ENCODE measurements at regions not wholly inside any gene's neighbourhood (a gene's known extent, or its start where the extent isn't known, plus 50 kb on each side); places are given as distances from the start of the nearest gene placed in this dataset.

DNA sequence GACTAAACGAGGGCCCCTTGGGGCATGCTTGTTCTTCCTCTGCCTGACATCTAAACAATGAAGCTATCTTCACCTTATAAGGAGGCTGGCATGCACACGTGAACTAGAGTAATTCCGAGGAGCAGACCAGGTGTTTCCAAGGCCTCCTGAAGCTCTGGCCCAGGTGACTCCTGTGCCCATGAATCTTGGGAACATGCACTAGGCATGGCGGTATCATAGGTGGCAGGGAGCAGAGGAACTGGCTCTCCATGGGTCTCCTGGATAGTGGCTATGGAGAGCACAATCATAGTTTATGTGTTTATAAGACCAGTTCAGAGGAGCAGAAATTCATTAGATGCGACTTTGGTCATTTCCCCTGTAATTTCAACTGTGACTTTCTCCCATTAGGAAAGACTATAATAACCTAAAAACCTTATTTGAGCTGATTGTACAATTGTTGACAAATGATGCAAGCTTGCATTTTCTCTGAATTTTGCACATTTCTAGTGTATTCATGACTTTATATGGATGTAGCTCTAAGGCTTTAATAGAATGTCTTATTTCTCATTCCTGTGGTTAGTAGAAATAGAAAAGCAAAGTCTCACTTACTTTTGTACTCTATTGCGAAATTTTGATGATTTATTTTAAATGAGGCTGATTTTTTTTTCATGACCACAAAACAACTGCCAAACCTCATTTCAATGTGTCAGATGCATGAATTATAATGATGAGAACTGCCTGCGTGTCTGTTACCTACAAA, 135.3 kb upstream of the RPS23 start:
- no peaks in the 10 kb centered on the region for H3K9me3 ChIP-seq (ENCODE audit: insufficient read depth, low read length)
- peaks cover 23% of the 10 kb centered on the region for H3K4me1 ChIP-seq (ENCODE audit: low read length)
- no peak overlapping the region for H2AFZ ChIP-seq (ENCODE audit: low read depth, low read length)
- no peak overlapping the region for H3K4me3 ChIP-seq (ENCODE audit: low read length)
- H3K9ac ChIP-seq (ENCODE audit: low read length) = no peak overlapping the region
- no peak overlapping the region for H3K4me2 ChIP-seq (ENCODE audit: low read length)
- H3K27me3 ChIP-seq (ENCODE audit: low read depth, low read length) = no peaks in the 10 kb centered on the region
- H3K79me2 ChIP-seq (ENCODE audit: low read length) = no peaks in the 10 kb centered on the region
- peaks cover 11% of the 10 kb centered on the region for H3K36me3 ChIP-seq (replicated peaks; ENCODE audit: low read depth, low read length)
- no peaks in the 10 kb centered on the region for H4K20me1 ChIP-seq (ENCODE audit: insufficient read depth, low read length)
- H3K27ac ChIP-seq (ENCODE audit: low read length) = no peak overlapping the region
- no peak for TF ChIP-seq EZH2phosphoT487 (IDR thresholded peaks at IDR 0.05; ENCODE audit: low read depth)
- TF ChIP-seq, protein P1, sequence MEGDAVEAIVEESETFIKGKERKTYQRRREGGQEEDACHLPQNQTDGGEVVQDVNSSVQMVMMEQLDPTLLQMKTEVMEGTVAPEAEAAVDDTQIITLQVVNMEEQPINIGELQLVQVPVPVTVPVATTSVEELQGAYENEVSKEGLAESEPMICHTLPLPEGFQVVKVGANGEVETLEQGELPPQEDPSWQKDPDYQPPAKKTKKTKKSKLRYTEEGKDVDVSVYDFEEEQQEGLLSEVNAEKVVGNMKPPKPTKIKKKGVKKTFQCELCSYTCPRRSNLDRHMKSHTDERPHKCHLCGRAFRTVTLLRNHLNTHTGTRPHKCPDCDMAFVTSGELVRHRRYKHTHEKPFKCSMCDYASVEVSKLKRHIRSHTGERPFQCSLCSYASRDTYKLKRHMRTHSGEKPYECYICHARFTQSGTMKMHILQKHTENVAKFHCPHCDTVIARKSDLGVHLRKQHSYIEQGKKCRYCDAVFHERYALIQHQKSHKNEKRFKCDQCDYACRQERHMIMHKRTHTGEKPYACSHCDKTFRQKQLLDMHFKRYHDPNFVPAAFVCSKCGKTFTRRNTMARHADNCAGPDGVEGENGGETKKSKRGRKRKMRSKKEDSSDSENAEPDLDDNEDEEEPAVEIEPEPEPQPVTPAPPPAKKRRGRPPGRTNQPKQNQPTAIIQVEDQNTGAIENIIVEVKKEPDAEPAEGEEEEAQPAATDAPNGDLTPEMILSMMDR (IDR thresholded peaks at IDR 0.05; ENCODE audit: low read depth, low read length) = no peak

DNA sequence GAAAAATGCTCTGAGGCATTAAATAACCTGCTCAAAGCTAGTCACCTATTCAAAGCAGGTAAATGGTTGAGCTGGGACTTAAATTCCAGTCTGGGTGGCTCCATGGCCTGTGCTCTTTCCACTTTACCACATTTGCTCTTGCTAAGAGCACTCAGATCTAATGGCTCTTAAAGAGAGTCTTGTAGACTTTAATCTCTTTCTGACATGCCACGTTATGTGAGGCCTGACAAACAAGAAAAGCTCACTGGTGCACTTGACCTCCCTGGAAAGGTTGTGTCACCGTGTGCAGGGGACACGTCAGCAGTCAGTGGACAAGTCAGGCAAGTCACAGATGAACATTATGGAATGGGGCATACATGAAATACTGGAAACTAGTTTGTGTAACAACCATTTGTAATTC, 129.9 kb upstream of the RPS23 start:
- TF ChIP-seq, protein P1 (IDR thresholded peaks at IDR 0.05; ENCODE audit: low read depth, low read length) = no peak
- TF ChIP-seq EZH2phosphoT487 (IDR thresholded peaks at IDR 0.05; ENCODE audit: low read depth) = no peak
- Histone ChIP-seq H3K4me3 (ENCODE audit: low read length) (no peak overlapping the region), H4K20me1 (ENCODE audit: insufficient read depth, low read length) (no peaks in the 10 kb centered on the region), H3K27ac (ENCODE audit: low read length) (no peak overlapping the region), H3K79me2 (ENCODE audit: low read length) (no peaks in the 10 kb centered on the region), H3K9me3 (ENCODE audit: insufficient read depth, low read length) (peaks cover 3% of the 10 kb centered on the region; the same call in 1 of the 2 replicates), H3K27me3 (ENCODE audit: low read depth, low read length) (no peaks in the 10 kb centered on the region), H3K9ac (ENCODE audit: low read length) (no peak overlapping the region), H3K4me2 (ENCODE audit: low read length) (no peak overlapping the region), H3K4me1 (ENCODE audit: low read length) (no peaks in the 10 kb centered on the region), H3K36me3 (replicated peaks; ENCODE audit: low read depth, low read length) (no peaks in the 10 kb centered on the region), H2AFZ (ENCODE audit: low read depth, low read length) (no peak overlapping the region)

DNA sequence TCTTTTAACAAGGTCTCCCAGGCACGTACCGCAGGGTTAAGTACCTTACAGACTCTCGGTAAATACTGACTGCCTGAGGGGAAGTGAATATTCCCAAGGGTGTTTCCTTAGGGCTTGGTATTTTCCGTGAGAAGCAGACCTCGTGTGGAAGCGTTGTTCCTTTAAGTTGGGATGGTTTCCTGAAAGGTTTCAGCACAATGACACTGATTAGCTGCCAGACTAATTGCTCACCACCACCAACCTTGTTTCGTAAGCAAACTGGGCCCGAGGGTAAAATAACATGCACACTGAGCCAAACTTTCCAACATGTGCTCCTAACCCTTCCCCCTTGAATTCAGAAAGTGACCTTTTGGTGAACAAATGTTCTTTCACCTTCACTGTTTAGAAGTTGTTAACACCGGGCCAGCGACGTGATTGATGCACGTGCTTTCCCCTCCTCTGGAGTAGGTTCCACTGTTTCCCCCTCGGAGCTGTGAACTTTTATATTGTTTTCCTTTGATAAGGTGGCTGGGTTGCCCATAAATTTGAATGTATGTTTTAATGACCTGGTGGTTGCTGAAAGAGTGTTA, 128.1 kb upstream of the RPS23 start:
- Histone ChIP-seq H3K27ac (ENCODE audit: low read length) (no peak overlapping the region), H3K9me3 (ENCODE audit: insufficient read depth, low read length) (peaks cover 3% of the 10 kb centered on the region; the same call in 1 of the 2 replicates), H3K4me1 (ENCODE audit: low read length) (no peaks in the 10 kb centered on the region), H3K79me2 (ENCODE audit: low read length) (no peaks in the 10 kb centered on the region), H3K9ac (ENCODE audit: low read length) (no peak overlapping the region), H3K4me2 (ENCODE audit: low read length) (no peak overlapping the region), H2AFZ (ENCODE audit: low read depth, low read length) (no peak overlapping the region), H4K20me1 (ENCODE audit: insufficient read depth, low read length) (no peaks in the 10 kb centered on the region), H3K36me3 (replicated peaks; ENCODE audit: low read depth, low read length) (no peaks in the 10 kb centered on the region), H3K4me3 (ENCODE audit: low read length) (no peak overlapping the region), H3K27me3 (ENCODE audit: low read depth, low read length) (no peaks in the 10 kb centered on the region)
- TF ChIP-seq EZH2phosphoT487 (IDR thresholded peaks at IDR 0.05; ENCODE audit: low read depth) = no peak
- TF ChIP-seq, protein P1 (IDR thresholded peaks at IDR 0.05; ENCODE audit: low read depth, low read length) = no peak

DNA sequence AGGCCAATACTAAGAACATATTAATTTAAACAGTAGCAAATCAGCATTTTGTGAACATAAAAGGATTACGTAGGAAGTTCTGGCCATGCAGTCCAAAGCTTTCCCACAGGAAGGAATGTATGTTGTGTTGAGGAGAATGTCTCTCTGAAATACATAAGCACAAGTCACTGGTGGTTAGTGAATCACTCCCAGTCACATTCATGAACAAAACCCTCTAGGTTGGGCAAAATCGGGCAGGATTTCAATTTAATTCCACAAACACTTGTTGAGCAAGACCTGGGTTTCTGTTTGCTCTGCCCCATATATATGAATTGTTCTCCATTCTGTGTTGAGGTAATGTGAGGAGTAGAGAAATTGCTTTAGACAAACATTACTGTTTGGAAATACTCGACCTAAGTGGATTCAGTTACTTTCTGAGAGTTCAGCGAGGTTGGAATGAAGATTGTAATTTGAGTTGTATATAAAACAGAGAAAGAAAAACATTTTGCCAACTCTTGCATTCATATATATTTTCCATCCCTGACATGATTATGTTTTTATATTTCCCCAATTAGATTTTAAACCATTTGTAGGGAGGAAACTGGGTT, 127.6 kb upstream of the RPS23 start:
- TF ChIP-seq, protein P1 (IDR thresholded peaks at IDR 0.05; ENCODE audit: low read depth, low read length) = no peak
- TF ChIP-seq EZH2phosphoT487 (IDR thresholded peaks at IDR 0.05; ENCODE audit: low read depth) = no peak
- no peaks in the 10 kb centered on the region for H3K79me2 ChIP-seq (ENCODE audit: low read length)
- no peaks in the 10 kb centered on the region for H3K4me1 ChIP-seq (ENCODE audit: low read length)
- peaks cover 3% of the 10 kb centered on the region; the same call in 1 of the 2 replicates for H3K9me3 ChIP-seq (ENCODE audit: insufficient read depth, low read length)
- H3K4me2 ChIP-seq (ENCODE audit: low read length) = no peak overlapping the region
- no peaks in the 10 kb centered on the region for H3K36me3 ChIP-seq (replicated peaks; ENCODE audit: low read depth, low read length)
- H3K27ac ChIP-seq (ENCODE audit: low read length) = no peak overlapping the region
- H4K20me1 ChIP-seq (ENCODE audit: insufficient read depth, low read length) = no peaks in the 10 kb centered on the region
- H3K9ac ChIP-seq (ENCODE audit: low read length) = no peak overlapping the region
- H3K27me3 ChIP-seq (ENCODE audit: low read depth, low read length) = no peaks in the 10 kb centered on the region
- no peak overlapping the region for H3K4me3 ChIP-seq (ENCODE audit: low read length)
- H2AFZ ChIP-seq (ENCODE audit: low read depth, low read length) = no peak overlapping the region
